Mammary epithelial cell (primary cell): ENCODE measurements at regions not wholly inside any gene's neighbourhood (a gene's known extent, or its start where the extent isn't known, plus 50 kb on each side); places are given as distances from the start of the nearest gene placed in this dataset.

ENCODE experiments used
- EZH2 ChIP-seq: IDR thresholded peaks from 2 replicates; pipeline ENCODE4 v1.6.1; 2012; ENCODE audit warnings: low read length, inconsistent platforms, borderline replicate concordance
- TF ChIP-seq, protein P1 (sequence below), 2 donors: IDR thresholded peaks in 1 of 2; conservative IDR thresholded peaks in 1 of 2; 2 replicates each; pipeline ENCODE4 v1.5.1; 2011 to 2012; ENCODE audit warnings: inconsistent platforms in 2 of 2, low read length in 2 of 2, mild to moderate bottlenecking in 2 of 2, control low read depth in 1 of 2, low read depth in 1 of 2; ENCODE audit not compliant: insufficient read depth in 1 of 2; ENCODE audit errors: extremely low read depth in 1 of 2

DNA sequence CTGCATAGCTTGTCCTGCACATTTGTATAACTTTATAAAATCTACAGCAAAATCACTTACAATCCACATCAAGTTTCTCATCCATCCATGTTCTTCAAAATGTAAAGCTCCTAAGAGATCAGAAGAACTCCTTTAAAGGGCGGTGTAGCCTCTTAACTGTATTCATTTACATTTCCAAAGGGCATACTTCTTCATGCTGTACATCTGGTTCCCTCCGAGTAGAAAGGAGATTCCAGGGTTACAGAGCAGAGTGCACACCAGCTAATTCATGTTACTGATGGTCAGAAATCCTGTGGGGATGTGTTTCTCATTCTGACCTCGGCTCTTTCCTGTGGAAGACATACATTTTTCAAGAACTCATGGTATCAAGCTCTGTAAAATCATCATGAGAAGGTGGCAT lies 231.8 kb downstream of the ARAP2 start:
- no peak for TF ChIP-seq EZH2
- TF ChIP-seq, protein P1, sequence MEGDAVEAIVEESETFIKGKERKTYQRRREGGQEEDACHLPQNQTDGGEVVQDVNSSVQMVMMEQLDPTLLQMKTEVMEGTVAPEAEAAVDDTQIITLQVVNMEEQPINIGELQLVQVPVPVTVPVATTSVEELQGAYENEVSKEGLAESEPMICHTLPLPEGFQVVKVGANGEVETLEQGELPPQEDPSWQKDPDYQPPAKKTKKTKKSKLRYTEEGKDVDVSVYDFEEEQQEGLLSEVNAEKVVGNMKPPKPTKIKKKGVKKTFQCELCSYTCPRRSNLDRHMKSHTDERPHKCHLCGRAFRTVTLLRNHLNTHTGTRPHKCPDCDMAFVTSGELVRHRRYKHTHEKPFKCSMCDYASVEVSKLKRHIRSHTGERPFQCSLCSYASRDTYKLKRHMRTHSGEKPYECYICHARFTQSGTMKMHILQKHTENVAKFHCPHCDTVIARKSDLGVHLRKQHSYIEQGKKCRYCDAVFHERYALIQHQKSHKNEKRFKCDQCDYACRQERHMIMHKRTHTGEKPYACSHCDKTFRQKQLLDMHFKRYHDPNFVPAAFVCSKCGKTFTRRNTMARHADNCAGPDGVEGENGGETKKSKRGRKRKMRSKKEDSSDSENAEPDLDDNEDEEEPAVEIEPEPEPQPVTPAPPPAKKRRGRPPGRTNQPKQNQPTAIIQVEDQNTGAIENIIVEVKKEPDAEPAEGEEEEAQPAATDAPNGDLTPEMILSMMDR (conservative IDR thresholded peaks at IDR 0.05 in 1 of 2, IDR thresholded peaks at IDR 0.05 in 1 of 2; ENCODE audit: extremely low read depth in 1 of 2, insufficient read depth in 1 of 2, low read depth in 1 of 2, low read length in 2 of 2): no peak
